NCI-H1694 (cell line): ENCODE measurements at regions not wholly inside any gene's neighbourhood (a gene's known extent, or its start where the extent isn't known, plus 50 kb on each side); places are given as distances from the start of the nearest gene placed in this dataset.

Source experiments
- DNase-seq: peaks from one replicate; lab custom pipeline; 2025; lab: John Stamatoyannopoulos, UW

GRCh38 chr9:129473523-129474244, 147.2 kb downstream of the C9orf50 start:
- DNase-seq, result no peak

GRCh38 chr9:129472651-129473102, 148.2 kb downstream of the C9orf50 start:
- DNase-seq, result no peak

GRCh38 chr9:129471201-129472019, 149.5 kb downstream of the C9orf50 start:
- DNase-seq, result no peak

- no peak for DNase-seq
Observed at GRCh38 chr9:129469988-129470316, 150.9 kb downstream of the C9orf50 start.

GRCh38 chr9:129469188-129469987, 151.5 kb downstream of the C9orf50 start:
- no peak for DNase-seq

- no peak for DNase-seq
Observed at GRCh38 chr9:129467739-129468666, 152.9 kb downstream of the C9orf50 start.

- DNase-seq, result no peak
Observed at GRCh38 chr9:129467004-129467588, 153.8 kb downstream of the C9orf50 start.

GRCh38 chr9:129465834-129466535, 154.9 kb downstream of the C9orf50 start:
- no peak for DNase-seq

- no peak for DNase-seq
Observed at GRCh38 chr9:129464972-129465833, 155.7 kb downstream of the C9orf50 start.

- no peak for DNase-seq
Observed at GRCh38 chr9:129463994-129464393, 156.9 kb downstream of the C9orf50 start.

GRCh38 chr9:129463477-129463876, 157.4 kb downstream of the C9orf50 start:
- DNase-seq, result no peak

- no peak for DNase-seq
Observed at GRCh38 chr9:129462360-129462759, 158.5 kb downstream of the C9orf50 start.

GRCh38 chr9:129460323-129461261, 160.3 kb downstream of the C9orf50 start:
- peak; percentile 75 for DNase-seq

GRCh38 chr9:129459547-129460322, 161.2 kb downstream of the C9orf50 start:
- DNase-seq, result peak; percentile 45

GRCh38 chr9:129458663-129459546, 162.0 kb downstream of the C9orf50 start:
- DNase-seq, result peak; percentile 80

GRCh38 chr9:129458155-129458661, 162.7 kb downstream of the C9orf50 start:
- no peak for DNase-seq
